H1 (cell line): ENCODE measurements at regions not wholly inside any gene's neighbourhood (a gene's known extent, or its start where the extent isn't known, plus 50 kb on each side); places are given as distances from the start of the nearest gene placed in this dataset.
"Not testable (repeated sequence)": the region's sequence is repeated elsewhere in the genome, so short reads cannot be mapped to it uniquely, and the experiment has no call there.

ENCODE experiments used
- CTCF ChIA-PET: fragments of 300-600 bp; sonication (Branson Sonifier 250); formaldehyde crosslinking; loops from one replicate; lab custom pipeline; 2021; ENCODE audit not compliant: partially characterized antibody; lab: Charles Lee
- POLR2A ChIA-PET: fragments of 300-600 bp; sonication (Branson Sonifier 250); formaldehyde crosslinking; loops from one replicate; lab custom pipeline; 2021; ENCODE audit warnings: inconsistent platforms; ENCODE audit not compliant: partially characterized antibody; lab: Charles Lee
- DNase-seq, 2 experiments: peaks; one replicate each; pipeline versions ENCODE4 v3.0.0 to v3.0.0-alpha.2; 2010 to 2022; ENCODE audit warnings: low spot score in 2 of 2, low read depth in 1 of 2, mixed read lengths in 1 of 2
- FAIRE-seq: peaks from 2 replicates; lab custom pipeline; 2011; peaks lifted over from hg19 to GRCh38; lab: Jason Lieb, UNC
- H2AFZ ChIP-seq: 2 replicates; pipeline ENCODE4 v1.8.1; 2012; ENCODE audit warnings: low read length, inconsistent platforms
- H2AK5ac ChIP-seq: 2 replicates; pipeline ENCODE4 v1.6.1; 2013; ENCODE audit warnings: low read depth, low read length
- H2BK120ac ChIP-seq: replicated peaks from 2 replicates; pipeline ENCODE3; 2013; ENCODE audit warnings: low read depth, low read length, inconsistent platforms
- H2BK12ac ChIP-seq: 2 replicates; pipeline ENCODE4 v1.6.1; 2013; ENCODE audit warnings: low read depth, low read length
- H2BK15ac ChIP-seq: 2 replicates; pipeline ENCODE4 v1.6.1; 2013; ENCODE audit warnings: low read length
- H2BK20ac ChIP-seq: 2 replicates; pipeline ENCODE4 v1.6.1; 2013; ENCODE audit warnings: low read length
- H2BK5ac ChIP-seq: 2 replicates; pipeline ENCODE4 v1.6.1; 2013; ENCODE audit warnings: low read depth, low read length
- H3K14ac ChIP-seq: 2 replicates; pipeline ENCODE4 v1.6.1; 2013; ENCODE audit warnings: inconsistent platforms; ENCODE audit not compliant: insufficient read length
- H3K18ac ChIP-seq: 2 replicates; pipeline ENCODE4 v1.6.1; 2013; ENCODE audit warnings: low read length; ENCODE audit errors: extremely low read depth
- H3K23ac ChIP-seq: 2 replicates; pipeline ENCODE4 v1.6.1; 2013; ENCODE audit warnings: inconsistent platforms; ENCODE audit not compliant: insufficient read length
- H3K23me2 ChIP-seq: 2 replicates; pipeline ENCODE4 v1.6.1; 2013; ENCODE audit warnings: low read depth, low read length
- H3K27ac ChIP-seq: 2 replicates; pipeline ENCODE4 v1.6.1; 2011; ENCODE audit warnings: low read depth, low read length, inconsistent platforms
- H3K27me3 ChIP-seq, 4 experiments: replicated peaks in 1 of 4; 1 replicate in 1 of 4; 2 replicates in 3 of 4; pipeline versions ENCODE4 v1.6.1 to v1.8.1; 2011 to 2013; ENCODE audit warnings: low read length in 3 of 4, mild to moderate bottlenecking in 3 of 4, inconsistent platforms in 2 of 4, mixed read lengths in 2 of 4, moderate library complexity in 1 of 4; ENCODE audit not compliant: control insufficient read depth in 3 of 4, insufficient read depth in 3 of 4; ENCODE audit errors: extremely low read depth in 1 of 4
- H3K36me3 ChIP-seq, 4 experiments: 2 replicates each; pipeline versions ENCODE4 v1.6.1 to v1.8.1; 2011 to 2013; ENCODE audit warnings: mild to moderate bottlenecking in 4 of 4, low read length in 3 of 4, moderate library complexity in 2 of 4, control low read depth in 1 of 4, inconsistent platforms in 1 of 4; ENCODE audit not compliant: insufficient read depth in 4 of 4, control insufficient read depth in 2 of 4
- H3K4ac ChIP-seq: replicated peaks from 2 replicates; pipeline ENCODE3; 2013; ENCODE audit warnings: low read length, low read depth, mixed read lengths, inconsistent platforms; ENCODE audit not compliant: insufficient read length
- H3K4me1 ChIP-seq, 4 experiments: replicated peaks in 1 of 4; 1 replicate in 1 of 4; 2 replicates in 3 of 4; pipeline versions ENCODE4 v1.6.1 to v1.8.1; 2011 to 2013; ENCODE audit warnings: low read length in 3 of 4, inconsistent platforms in 2 of 4, mixed read lengths in 1 of 4; ENCODE audit not compliant: insufficient read depth in 4 of 4, control insufficient read depth in 3 of 4
- H3K4me2 ChIP-seq, 2 experiments: 2 replicates each; pipeline versions ENCODE4 v1.6.1 to v1.8.1; 2011 to 2013; ENCODE audit warnings: low read depth in 2 of 2, low read length in 2 of 2, control low read depth in 1 of 2, inconsistent platforms in 1 of 2, mild to moderate bottlenecking in 1 of 2; ENCODE audit not compliant: insufficient read depth in 1 of 2
- H3K4me3 ChIP-seq, 4 experiments: fragments of 200-600, 300-600 bp in 1 of 4; sonication (generic), shearing (Covaris generic), sonication (Bioruptor Twin) in 1 of 4; 2 replicates each; pipeline versions ENCODE4 v1.5.1 to v1.8.1; 2011 to 2016; ENCODE audit warnings: low read length in 4 of 4, low read depth in 3 of 4, control low read depth in 2 of 4, inconsistent platforms in 2 of 4, mild to moderate bottlenecking in 2 of 4, mixed read lengths in 1 of 4, moderate library complexity in 1 of 4; ENCODE audit not compliant: insufficient read depth in 2 of 4; ENCODE audit errors: extremely low read depth in 1 of 4
- H3K56ac ChIP-seq: replicated peaks from 2 replicates; pipeline ENCODE3; 2013; ENCODE audit warnings: low read depth, mild to moderate bottlenecking, mixed read lengths, low read length, inconsistent platforms; ENCODE audit not compliant: insufficient read length
- H3K79me1 ChIP-seq: 2 replicates; pipeline ENCODE4 v1.6.1; 2013; ENCODE audit warnings: low read depth, low read length, control low read depth
- H3K79me2 ChIP-seq, 2 experiments: 2 replicates each; pipeline versions ENCODE4 v1.6.1 to v1.8.1; 2012 to 2013; ENCODE audit warnings: low read length in 2 of 2, mild to moderate bottlenecking in 2 of 2, inconsistent platforms in 1 of 2; ENCODE audit not compliant: insufficient read depth in 2 of 2, control insufficient read depth in 1 of 2
- H3K9ac ChIP-seq, 4 experiments: replicated peaks in 1 of 4; 1 replicate in 1 of 4; 2 replicates in 3 of 4; pipeline versions ENCODE4 v1.6.1 to v1.8.1; 2011 to 2013; ENCODE audit warnings: low read depth in 3 of 4, low read length in 3 of 4, control low read depth in 2 of 4, mild to moderate bottlenecking in 2 of 4, moderate library complexity in 2 of 4, inconsistent platforms in 1 of 4; ENCODE audit errors: extremely low read depth in 1 of 4
- H3K9me3 ChIP-seq, 2 experiments: 2 replicates each; pipeline versions ENCODE4 v1.6.1 to v1.8.1; 2012 to 2013; ENCODE audit warnings: mild to moderate bottlenecking in 2 of 2, moderate library complexity in 2 of 2, control low read depth in 1 of 2, inconsistent platforms in 1 of 2, low read depth in 1 of 2, low read length in 1 of 2, mixed read lengths in 1 of 2; ENCODE audit not compliant: insufficient read depth in 2 of 2
- H4K20me1 ChIP-seq, 2 experiments: replicated peaks in 1 of 2; 2 replicates each; pipeline versions ENCODE3 to v1.8.1; 2011 to 2013; ENCODE audit warnings: inconsistent platforms in 2 of 2, low read length in 2 of 2, mild to moderate bottlenecking in 1 of 2; ENCODE audit not compliant: insufficient read depth in 2 of 2, control insufficient read depth in 1 of 2
- H4K5ac ChIP-seq: 2 replicates; pipeline ENCODE4 v1.6.1; 2013; ENCODE audit warnings: low read length, low read depth, mixed read lengths, inconsistent platforms; ENCODE audit not compliant: insufficient read length
- H4K8ac ChIP-seq: 2 replicates; pipeline ENCODE4 v1.8.0; 2013; ENCODE audit warnings: mild to moderate bottlenecking, moderate library complexity, low read length, inconsistent platforms; ENCODE audit not compliant: insufficient read depth; ENCODE audit errors: extremely low read depth
- H4K91ac ChIP-seq: replicated peaks from 2 replicates; pipeline ENCODE3; 2013; ENCODE audit warnings: low read length, mixed read lengths, inconsistent platforms; ENCODE audit not compliant: insufficient read length
- WGBS, 2 experiments: shearing (Covaris generic) in 1 of 2; methylation state at CpG; one replicate each; pipeline versions ENCODE4 v1.1.6 to v1.1.7; 2013 to 2015; ENCODE audit warnings: low lambda C conversion rate in 2 of 2, mixed read lengths in 2 of 2, inconsistent platforms in 1 of 2, low coverage in 1 of 2, missing lambda C conversion rate in 1 of 2; ENCODE audit not compliant: insufficient replicate concordance in 2 of 2, insufficient coverage in 1 of 2, insufficient read length in 1 of 2; ENCODE audit errors: extremely low coverage in 1 of 2, missing lambda C conversion rate in 1 of 2; 5-methylcytosine and 5-hydroxymethylcytosine counted together

- CTCF ChIA-PET = interaction anchor here (0.7 kb wide), 1 partner anchor 47 kb away, joined by 3 read pairs; no protein-coding TSS in a partner anchor
Observed at GRCh38 chr14:84484243-84484642, 1045.7 kb upstream of the FLRT2 start.

More at GRCh38 chr14:84484243-84484642, 1045.7 kb upstream of the FLRT2 start:
- H2BK20ac ChIP-seq, H3K27ac ChIP-seq, H3K4ac ChIP-seq, H2BK120ac ChIP-seq, H3K14ac ChIP-seq, H2AK5ac ChIP-seq, H3K23ac ChIP-seq, H3K4me3 ChIP-seq, H3K27me3 ChIP-seq, H2BK12ac ChIP-seq, H4K8ac ChIP-seq, H3K79me1 ChIP-seq, H3K56ac ChIP-seq, H3K9me3 ChIP-seq, H2BK5ac ChIP-seq, FAIRE-seq, H3K23me2 ChIP-seq, H3K18ac ChIP-seq, H3K4me2 ChIP-seq, H3K4me1 ChIP-seq, H2AFZ ChIP-seq, H3K36me3 ChIP-seq, H4K91ac ChIP-seq, H4K20me1 ChIP-seq, H2BK15ac ChIP-seq, H4K5ac ChIP-seq, H3K9ac ChIP-seq, DNase-seq, H3K79me2 ChIP-seq, POLR2A ChIA-PET: not testable (repeated sequence)
- 97% methylated on average over 4 of the region's 4 CpGs; no CpG with 5 or more reads in 1 of the 2 experiments for WGBS, 2 experiments
